ENCODE measurements at regions not wholly inside any gene's neighbourhood (a gene's known extent, or its start where the extent isn't known, plus 50 kb on each side); places are given as distances from the start of the nearest gene placed in this dataset.

GRCh38 chr12:66925083-66925482 lies 246.2 kb upstream of the GRIP1 start:
- TF ChIP-seq SUZ12 (IDR thresholded peaks at IDR 0.05; ENCODE audit: extremely low read depth, insufficient read depth, insufficient read length), result no peak
- no peak for TF ChIP-seq ZNF274 (IDR thresholded peaks at IDR 0.05; ENCODE audit: low read depth, low read length)
- TF ChIP-seq YY1 (IDR thresholded peaks at IDR 0.05; ENCODE audit: insufficient read depth, insufficient read length), result no peak

Data from NT2/D1 (cell line).